GM12878 (cell line): ENCODE measurements at regions not wholly inside any gene's neighbourhood (a gene's known extent, or its start where the extent isn't known, plus 50 kb on each side); places are given as distances from the start of the nearest gene placed in this dataset.
A peak's percentile ranks its signal among the peaks of the same experiment; 100 is the strongest.

Experiments used
- BRCA1 ChIP-seq: IDR thresholded peaks from 2 replicates; pipeline ENCODE4 v1.6.1; 2011; ENCODE audit warnings: low read depth, low read length, improper control_type of control experiment
- GABPA ChIP-seq: IDR thresholded peaks from 2 replicates; pipeline ENCODE4 v1.6.1; 2014; ENCODE audit warnings: antibody characterized with exemption, low read depth, mild to moderate bottlenecking, inconsistent platforms
- GATAD2B ChIP-seq: fragments of 450-650 bp; conservative IDR thresholded peaks from 2 replicates; pipeline ENCODE4 v1.6.1; 2017; ENCODE audit warnings: low read depth, mild to moderate bottlenecking, moderate library complexity
- HDGF ChIP-seq: fragments of 450-650 bp; IDR thresholded peaks from 2 replicates; pipeline ENCODE4 v1.6.1; 2016; ENCODE audit warnings: antibody characterized with exemption
- IRF5 ChIP-seq: fragments of 450-650 bp; IDR thresholded peaks from 2 replicates; pipeline ENCODE4 v1.6.1; 2017; ENCODE audit warnings: borderline replicate concordance
- JUND ChIP-seq: IDR thresholded peaks from 2 replicates; pipeline ENCODE4 v1.6.1; 2012; ENCODE audit warnings: low read depth, mild to moderate bottlenecking, low read length, improper control_type of control experiment, moderate library complexity
- KLF5 ChIP-seq: fragments of 450-650 bp; IDR thresholded peaks from 2 replicates; pipeline ENCODE4 v1.6.1; 2014; ENCODE audit warnings: mild to moderate bottlenecking; ENCODE audit not compliant: partially characterized antibody
- MEF2B ChIP-seq: fragments of 450-650 bp; IDR thresholded peaks from 2 replicates; pipeline ENCODE4 v1.6.1; 2018; ENCODE audit warnings: mild to moderate bottlenecking, moderate library complexity; ENCODE audit not compliant: partially characterized antibody, poor library complexity, severe bottlenecking
- NFXL1 ChIP-seq: fragments of 450-650 bp; IDR thresholded peaks from 2 replicates; pipeline ENCODE4 v1.6.1; 2017; ENCODE audit warnings: antibody characterized with exemption, mild to moderate bottlenecking, borderline replicate concordance
- PBX3 ChIP-seq: IDR thresholded peaks from 2 replicates; pipeline ENCODE4 v1.6.1; 2011; ENCODE audit warnings: mild to moderate bottlenecking, low read depth, low read length, moderate library complexity; ENCODE audit not compliant: insufficient replicate concordance
- POU2F2 ChIP-seq: IDR thresholded peaks from 3 replicates; pipeline ENCODE4 v1.6.1; 2011; ENCODE audit warnings: low read depth, mild to moderate bottlenecking, low read length, borderline replicate concordance
- RAD21 ChIP-seq: IDR thresholded peaks from 2 replicates; pipeline ENCODE4 v1.6.1; 2011; ENCODE audit warnings: mild to moderate bottlenecking, low read depth, low read length, moderate library complexity; ENCODE audit not compliant: insufficient read depth
- SREBF1 ChIP-seq: IDR thresholded peaks from 2 replicates; pipeline ENCODE4 v1.6.1; 2012; ENCODE audit warnings: mild to moderate bottlenecking, low read length
- SUPT20H ChIP-seq: IDR thresholded peaks from 2 replicates; pipeline ENCODE4 v1.6.1; 2011; ENCODE audit warnings: low read depth, mild to moderate bottlenecking, low read length, moderate library complexity, borderline replicate concordance; ENCODE audit not compliant: control insufficient read depth
- SUZ12 ChIP-seq: fragments of 200-600 bp; sonication (generic); IDR thresholded peaks from one replicate; pipeline ENCODE4 v1.6.1; 2018; ENCODE audit warnings: antibody characterized with exemption, mild to moderate bottlenecking; ENCODE audit not compliant: unreplicated experiment
- ZBTB40 ChIP-seq: fragments of 450-650 bp; IDR thresholded peaks from 2 replicates; pipeline ENCODE4 v1.6.1; 2016; ENCODE audit warnings: mild to moderate bottlenecking, moderate library complexity, borderline replicate concordance
- TF ChIP-seq, protein P1 (sequence below): fragments of 450-650 bp; IDR thresholded peaks from 2 replicates; pipeline ENCODE4 v1.6.1; 2017; ENCODE audit warnings: low read depth, mild to moderate bottlenecking, moderate library complexity
- TF ChIP-seq, protein P2 (sequence below): fragments of 450-650 bp; IDR thresholded peaks from 2 replicates; pipeline ENCODE4 v1.6.1; 2014; ENCODE audit warnings: mild to moderate bottlenecking
- TF ChIP-seq, protein P3 (sequence below): IDR thresholded peaks from 2 replicates; pipeline ENCODE4 v1.6.1; 2012; ENCODE audit warnings: low read length, inconsistent platforms

DNA sequence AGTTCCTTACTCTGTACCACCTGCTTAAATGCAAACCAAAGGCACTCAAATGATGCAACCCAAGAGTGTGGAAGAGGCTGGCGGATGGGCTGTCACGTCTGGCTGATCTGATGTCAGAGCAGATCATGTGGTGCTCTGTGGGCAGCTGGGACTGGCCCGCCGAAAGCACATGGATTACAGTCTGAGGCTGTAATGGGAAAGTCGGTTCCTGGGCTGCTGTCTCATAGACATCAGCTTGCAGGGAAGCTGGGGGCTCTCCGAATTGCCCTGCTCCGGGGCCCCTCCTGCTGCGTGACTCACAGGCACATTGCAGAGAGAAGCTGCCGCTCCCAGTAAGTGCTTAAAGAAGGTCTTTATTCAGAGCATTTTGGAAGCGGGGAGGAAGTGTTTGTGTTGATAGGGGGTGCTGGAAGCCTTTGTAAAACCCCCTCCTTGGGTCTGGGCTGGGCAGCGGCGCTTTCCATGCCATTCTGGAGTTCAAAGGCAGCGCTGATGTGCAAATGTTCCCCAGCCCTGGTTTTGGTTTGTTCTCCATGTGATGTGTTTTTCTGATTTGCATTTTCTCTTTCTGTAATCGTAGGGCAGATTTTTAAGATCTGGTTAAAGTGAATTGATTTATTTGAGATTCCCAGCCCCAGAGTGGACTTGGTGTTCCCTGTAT is 181.1 kb downstream of the LARP7 start (continued):
- no peak for TF ChIP-seq IRF5
- TF ChIP-seq, protein P1, sequence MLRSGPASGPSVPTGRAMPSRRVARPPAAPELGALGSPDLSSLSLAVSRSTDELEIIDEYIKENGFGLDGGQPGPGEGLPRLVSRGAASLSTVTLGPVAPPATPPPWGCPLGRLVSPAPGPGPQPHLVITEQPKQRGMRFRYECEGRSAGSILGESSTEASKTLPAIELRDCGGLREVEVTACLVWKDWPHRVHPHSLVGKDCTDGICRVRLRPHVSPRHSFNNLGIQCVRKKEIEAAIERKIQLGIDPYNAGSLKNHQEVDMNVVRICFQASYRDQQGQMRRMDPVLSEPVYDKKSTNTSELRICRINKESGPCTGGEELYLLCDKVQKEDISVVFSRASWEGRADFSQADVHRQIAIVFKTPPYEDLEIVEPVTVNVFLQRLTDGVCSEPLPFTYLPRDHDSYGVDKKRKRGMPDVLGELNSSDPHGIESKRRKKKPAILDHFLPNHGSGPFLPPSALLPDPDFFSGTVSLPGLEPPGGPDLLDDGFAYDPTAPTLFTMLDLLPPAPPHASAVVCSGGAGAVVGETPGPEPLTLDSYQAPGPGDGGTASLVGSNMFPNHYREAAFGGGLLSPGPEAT, result 0 out of 2 replicates have a peak, but pooled peaks have one; percentile 67
- TF ChIP-seq HDGF, result no peak
- TF ChIP-seq MEF2B, result no peak
- TF ChIP-seq KLF5, result peak; percentile 50
- TF ChIP-seq BRCA1, result no peak
- TF ChIP-seq ZBTB40, result no peak
- TF ChIP-seq POU2F2, result peak; percentile 70; the same call in 2 of the 3 replicates
- TF ChIP-seq JUND, result no peak
- no peak; the same call in 1 of the 2 replicates for TF ChIP-seq GATAD2B
- TF ChIP-seq, protein P2, sequence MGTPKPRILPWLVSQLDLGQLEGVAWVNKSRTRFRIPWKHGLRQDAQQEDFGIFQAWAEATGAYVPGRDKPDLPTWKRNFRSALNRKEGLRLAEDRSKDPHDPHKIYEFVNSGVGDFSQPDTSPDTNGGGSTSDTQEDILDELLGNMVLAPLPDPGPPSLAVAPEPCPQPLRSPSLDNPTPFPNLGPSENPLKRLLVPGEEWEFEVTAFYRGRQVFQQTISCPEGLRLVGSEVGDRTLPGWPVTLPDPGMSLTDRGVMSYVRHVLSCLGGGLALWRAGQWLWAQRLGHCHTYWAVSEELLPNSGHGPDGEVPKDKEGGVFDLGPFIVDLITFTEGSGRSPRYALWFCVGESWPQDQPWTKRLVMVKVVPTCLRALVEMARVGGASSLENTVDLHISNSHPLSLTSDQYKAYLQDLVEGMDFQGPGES, result no peak
- TF ChIP-seq, protein P3, sequence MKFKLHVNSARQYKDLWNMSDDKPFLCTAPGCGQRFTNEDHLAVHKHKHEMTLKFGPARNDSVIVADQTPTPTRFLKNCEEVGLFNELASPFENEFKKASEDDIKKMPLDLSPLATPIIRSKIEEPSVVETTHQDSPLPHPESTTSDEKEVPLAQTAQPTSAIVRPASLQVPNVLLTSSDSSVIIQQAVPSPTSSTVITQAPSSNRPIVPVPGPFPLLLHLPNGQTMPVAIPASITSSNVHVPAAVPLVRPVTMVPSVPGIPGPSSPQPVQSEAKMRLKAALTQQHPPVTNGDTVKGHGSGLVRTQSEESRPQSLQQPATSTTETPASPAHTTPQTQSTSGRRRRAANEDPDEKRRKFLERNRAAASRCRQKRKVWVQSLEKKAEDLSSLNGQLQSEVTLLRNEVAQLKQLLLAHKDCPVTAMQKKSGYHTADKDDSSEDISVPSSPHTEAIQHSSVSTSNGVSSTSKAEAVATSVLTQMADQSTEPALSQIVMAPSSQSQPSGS, result peak; percentile 5; the same call in 1 of the 2 replicates
- no peak for TF ChIP-seq GABPA
- TF ChIP-seq RAD21, result no peak; the same call in 1 of the 2 replicates
- no peak for TF ChIP-seq NFXL1
- no peak for TF ChIP-seq SUPT20H
- TF ChIP-seq SREBF1, result no peak
- peak; percentile 12 for TF ChIP-seq PBX3
- no peak for TF ChIP-seq SUZ12
